Tibial artery (tissue), 4 donors: ENCODE measurements at regions not wholly inside any gene's neighbourhood (a gene's known extent, or its start where the extent isn't known, plus 50 kb on each side); places are given as distances from the start of the nearest gene placed in this dataset.

ENCODE experiments used
- DNase-seq, 2 donors: peaks; one replicate each; pipeline ENCODE4 v3.0.0-alpha.2; 2019
- H3K27ac ChIP-seq, 2 donors: fragments of 200-600 bp; sonication (generic) in 1 of 2; 1 replicate in 1 of 2; 2 replicates in 1 of 2; pipeline ENCODE4 v1.5.1; 2018 to 2019; ENCODE audit warnings: mild to moderate bottlenecking in 1 of 2
- H3K27me3 ChIP-seq, 2 donors: fragments of 200-600 bp; sonication (generic) in 1 of 2; one replicate each; pipeline versions ENCODE4 v1.5.1 to v1.6.0; 2016 to 2019
- H3K36me3 ChIP-seq, 3 donors: fragments of 200-600 bp; sonication (generic) in 2 of 3; one replicate each; pipeline ENCODE4 v1.5.1; 2016 to 2019; ENCODE audit warnings: mild to moderate bottlenecking in 2 of 3
- H3K4me1 ChIP-seq, 4 donors: fragments of 200-600 bp; sonication (generic) in 2 of 4; 1 replicate in 3 of 4; 2 replicates in 1 of 4; pipeline ENCODE4 v1.5.1; 2016 to 2019
- H3K4me3 ChIP-seq, 2 donors: fragments of 200-600 bp; sonication (generic) in 1 of 2; 1 replicate in 1 of 2; 2 replicates in 1 of 2; pipeline ENCODE4 v1.5.1; 2018 to 2019; ENCODE audit warnings: mild to moderate bottlenecking in 2 of 2
- H3K9me3 ChIP-seq, 3 donors: fragments of 200-600 bp; sonication (generic) in 1 of 3; one replicate each; pipeline ENCODE4 v1.5.1; 2016 to 2019
- intact Hi-C: fragments of 100-400 bp; cut with DNase I; formaldehyde crosslinking; loops from one replicate; pipeline ENCODE4 v1.15.0; 2023; ENCODE audit warnings: low total_unique reads
- TF ChIP-seq, protein P1 (sequence below), 2 experiments: fragments of 200-600 bp in 1 of 2; fragments of 450-650 bp in 1 of 2; IDR thresholded peaks; one replicate each; pipeline ENCODE4 v1.5.1; 2017 to 2019; ENCODE audit warnings: antibody characterized with exemption in 2 of 2, mild to moderate bottlenecking in 1 of 2, moderate library complexity in 1 of 2

DNA sequence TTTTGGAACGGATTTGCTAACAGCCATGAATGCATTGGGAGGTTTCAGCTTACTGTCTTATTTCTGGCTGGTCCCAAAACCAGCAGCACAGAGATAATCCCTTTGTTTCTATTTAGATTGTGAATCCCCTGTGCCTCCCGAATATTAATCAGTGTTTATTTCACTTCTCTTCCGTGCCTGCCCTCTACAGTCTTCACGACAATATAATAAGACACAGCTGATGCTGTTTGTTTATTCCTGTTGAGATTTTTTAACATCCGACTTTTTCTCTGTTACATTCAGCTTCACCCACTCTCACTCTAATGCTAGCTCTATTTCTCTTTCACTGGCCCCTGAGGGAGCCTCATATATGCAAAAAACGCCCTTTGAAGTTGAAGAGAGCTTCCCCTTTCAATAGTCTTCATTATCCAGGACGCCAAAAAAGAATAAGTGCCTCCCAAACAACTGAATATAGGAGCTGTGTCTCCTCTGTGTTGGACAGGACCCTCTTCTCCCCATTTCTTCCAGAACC, 995.3 kb downstream of the ROBO2 start:
- H3K27me3 ChIP-seq, result no peaks in the 10 kb centered on the region
- H3K27ac ChIP-seq, result no peak overlapping the region
- TF ChIP-seq, protein P1, sequence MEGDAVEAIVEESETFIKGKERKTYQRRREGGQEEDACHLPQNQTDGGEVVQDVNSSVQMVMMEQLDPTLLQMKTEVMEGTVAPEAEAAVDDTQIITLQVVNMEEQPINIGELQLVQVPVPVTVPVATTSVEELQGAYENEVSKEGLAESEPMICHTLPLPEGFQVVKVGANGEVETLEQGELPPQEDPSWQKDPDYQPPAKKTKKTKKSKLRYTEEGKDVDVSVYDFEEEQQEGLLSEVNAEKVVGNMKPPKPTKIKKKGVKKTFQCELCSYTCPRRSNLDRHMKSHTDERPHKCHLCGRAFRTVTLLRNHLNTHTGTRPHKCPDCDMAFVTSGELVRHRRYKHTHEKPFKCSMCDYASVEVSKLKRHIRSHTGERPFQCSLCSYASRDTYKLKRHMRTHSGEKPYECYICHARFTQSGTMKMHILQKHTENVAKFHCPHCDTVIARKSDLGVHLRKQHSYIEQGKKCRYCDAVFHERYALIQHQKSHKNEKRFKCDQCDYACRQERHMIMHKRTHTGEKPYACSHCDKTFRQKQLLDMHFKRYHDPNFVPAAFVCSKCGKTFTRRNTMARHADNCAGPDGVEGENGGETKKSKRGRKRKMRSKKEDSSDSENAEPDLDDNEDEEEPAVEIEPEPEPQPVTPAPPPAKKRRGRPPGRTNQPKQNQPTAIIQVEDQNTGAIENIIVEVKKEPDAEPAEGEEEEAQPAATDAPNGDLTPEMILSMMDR (IDR thresholded peaks at IDR 0.05), result no peak
- intact Hi-C loops, result no loop called here
- no peaks in the 10 kb centered on the region for H3K9me3 ChIP-seq
- no peaks in the 10 kb centered on the region for H3K36me3 ChIP-seq
- H3K4me3 ChIP-seq, result no peak overlapping the region
- DNase-seq, result no peak
- no peaks in the 10 kb centered on the region for H3K4me1 ChIP-seq

DNA sequence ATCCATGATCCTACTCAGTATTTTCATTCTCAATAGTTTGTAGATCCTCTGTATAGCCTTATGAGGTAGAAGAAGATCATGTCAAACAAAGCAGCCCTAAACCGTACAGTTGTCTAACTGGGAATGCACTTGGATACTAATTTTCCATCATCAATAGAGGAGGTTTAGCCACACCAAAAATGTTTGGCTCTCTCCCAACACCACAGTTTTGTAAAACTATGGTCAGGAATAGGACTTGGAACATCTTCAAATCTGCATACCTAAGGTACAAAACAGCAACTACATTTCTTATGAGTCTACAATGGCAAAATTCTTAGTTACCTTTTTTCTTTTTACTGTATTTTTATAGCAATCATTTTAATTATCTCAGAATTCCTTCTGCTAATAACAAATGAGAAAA, 1001.6 kb downstream of the ROBO2 start:
- no peak for DNase-seq

DNA sequence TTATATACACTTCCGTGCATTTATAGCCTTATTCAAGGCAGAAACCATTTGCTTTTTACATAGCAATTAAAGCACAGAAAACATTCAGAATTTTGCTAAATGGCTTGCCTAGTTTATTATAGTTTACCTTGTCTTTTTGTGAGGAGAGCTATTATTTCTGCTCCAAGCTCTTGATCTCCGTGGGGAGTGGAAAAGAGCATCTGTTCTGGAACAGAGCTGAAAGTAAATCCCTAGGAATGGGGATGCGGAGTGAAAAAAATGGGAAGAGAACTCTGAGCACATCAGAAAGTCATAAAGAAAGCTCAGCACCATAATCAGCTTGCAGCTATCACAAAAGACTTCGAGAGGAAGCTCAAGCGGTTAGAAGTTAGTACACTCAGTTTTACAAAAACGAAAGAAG, 1006.7 kb downstream of the ROBO2 start:
- no peaks in the 10 kb centered on the region for H3K36me3 ChIP-seq
- no peak overlapping the region for H3K27ac ChIP-seq
- H3K9me3 ChIP-seq, result no peaks in the 10 kb centered on the region
- DNase-seq, result no peak
- H3K27me3 ChIP-seq, result no peaks in the 10 kb centered on the region
- H3K4me3 ChIP-seq, result no peak overlapping the region
- no peaks in the 10 kb centered on the region for H3K4me1 ChIP-seq
- TF ChIP-seq, protein P1 (IDR thresholded peaks at IDR 0.05), result no peak
- intact Hi-C loops, result no loop called here

More for the DNA sequence above, 1001.6 kb downstream of the ROBO2 start:
- intact Hi-C loops, result no loop called here
- H3K27me3 ChIP-seq, result no peaks in the 10 kb centered on the region
- no peaks in the 10 kb centered on the region for H3K4me1 ChIP-seq
- no peak overlapping the region for H3K4me3 ChIP-seq
- no peak overlapping the region for H3K27ac ChIP-seq
- TF ChIP-seq, protein P1 (IDR thresholded peaks at IDR 0.05), result no peak
- no peaks in the 10 kb centered on the region for H3K36me3 ChIP-seq
- no peaks in the 10 kb centered on the region for H3K9me3 ChIP-seq

DNA sequence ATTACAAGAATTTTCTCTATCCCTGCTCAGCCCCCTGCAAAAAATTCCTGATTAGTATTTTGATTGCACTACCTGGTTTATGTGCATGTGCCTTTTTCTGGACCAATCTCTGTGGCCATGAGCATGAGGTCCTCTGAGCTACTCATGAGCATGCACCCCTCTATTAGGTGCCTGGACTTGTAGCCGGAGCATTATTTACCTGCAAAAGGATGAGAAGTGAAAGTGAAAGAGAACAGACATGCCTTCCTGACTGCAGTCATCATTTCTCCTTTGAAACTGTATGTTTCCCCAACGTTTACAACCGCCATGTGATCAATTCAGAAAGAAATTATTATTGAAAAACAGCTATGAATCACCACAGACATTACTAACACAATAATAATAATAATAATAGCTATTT, 1008.8 kb downstream of the ROBO2 start:
- TF ChIP-seq, protein P1 (IDR thresholded peaks at IDR 0.05), result no peak
- no peaks in the 10 kb centered on the region for H3K27me3 ChIP-seq
- H3K4me3 ChIP-seq, result no peak overlapping the region
- H3K9me3 ChIP-seq, result no peaks in the 10 kb centered on the region
- H3K27ac ChIP-seq, result no peak overlapping the region
- no peaks in the 10 kb centered on the region for H3K36me3 ChIP-seq
- intact Hi-C loops, result no loop called here
- DNase-seq, result no peak
- H3K4me1 ChIP-seq, result no peaks in the 10 kb centered on the region

DNA sequence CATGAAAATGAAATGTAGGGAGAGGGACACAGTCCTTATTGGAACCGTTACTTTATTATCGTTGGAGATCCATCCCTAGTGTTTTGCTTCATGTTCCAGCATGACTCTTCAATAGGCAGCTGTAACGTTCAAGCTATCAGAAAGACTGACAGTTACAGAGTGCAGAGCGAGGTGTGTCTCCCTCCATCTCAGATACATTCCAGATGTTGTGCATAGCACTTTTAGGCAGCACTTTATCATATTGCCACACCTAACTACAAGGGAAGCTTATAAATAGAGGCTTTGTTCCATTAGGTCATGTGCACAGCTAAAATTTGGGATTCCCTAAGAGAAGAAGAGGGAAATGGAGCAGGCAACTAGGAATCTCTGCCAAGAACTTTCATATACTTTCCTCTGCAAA, 1009.6 kb downstream of the ROBO2 start:
- DNase-seq, result no peak
- Histone ChIP-seq H3K9me3 (no peaks in the 10 kb centered on the region), H3K4me3 (no peak overlapping the region), H3K27ac (no peak overlapping the region), H3K4me1 (no peaks in the 10 kb centered on the region), H3K36me3 (no peaks in the 10 kb centered on the region), H3K27me3 (no peaks in the 10 kb centered on the region)
- intact Hi-C loops, result no loop called here
- TF ChIP-seq, protein P1 (IDR thresholded peaks at IDR 0.05), result no peak
